HG03103 (cell line): ENCODE measurements at regions not wholly inside any gene's neighbourhood (a gene's known extent, or its start where the extent isn't known, plus 50 kb on each side); places are given as distances from the start of the nearest gene placed in this dataset.

Experiments used
- ATAC-seq: cut with Tn5 transposase; IDR thresholded peaks from one replicate; pipeline ENCODE4 v1.9.1; 2021; ENCODE audit warnings: low read depth; ENCODE audit not compliant: unreplicated experiment

- no peak for ATAC-seq
Measured at GRCh38 chr13:105825071-105825470, 710.4 kb downstream of the EFNB2 start.

- ATAC-seq = no peak
Measured at GRCh38 chr13:105821337-105821736, 714.1 kb downstream of the EFNB2 start.

GRCh38 chr13:105820415-105820814 is 715.0 kb downstream of the EFNB2 start:
- no peak for ATAC-seq

- ATAC-seq = no peak
Measured at GRCh38 chr13:105817498-105817897, 718.0 kb downstream of the EFNB2 start.

GRCh38 chr13:105816994-105817393 is 718.5 kb downstream of the EFNB2 start:
- ATAC-seq = no peak

- ATAC-seq = no peak
Measured at GRCh38 chr13:105814902-105815250, 720.6 kb downstream of the EFNB2 start.

GRCh38 chr13:105814219-105814901 is 721.1 kb downstream of the EFNB2 start:
- ATAC-seq = no peak

- ATAC-seq = no peak
Measured at GRCh38 chr13:105806628-105806920, 728.9 kb downstream of the EFNB2 start.

GRCh38 chr13:105805892-105806627 is 729.4 kb downstream of the EFNB2 start:
- no peak for ATAC-seq

GRCh38 chr13:105804561-105805190 is 730.8 kb downstream of the EFNB2 start:
- no peak for ATAC-seq

GRCh38 chr13:105799155-105799554 is 736.3 kb downstream of the EFNB2 start:
- no peak for ATAC-seq

GRCh38 chr13:105798541-105798940 is 736.9 kb downstream of the EFNB2 start:
- ATAC-seq = no peak

- no peak for ATAC-seq
Measured at GRCh38 chr13:105796081-105796480, 739.4 kb downstream of the EFNB2 start.

- no peak for ATAC-seq
Measured at GRCh38 chr13:105790923-105791322, 744.5 kb downstream of the EFNB2 start.

- no peak for ATAC-seq
Measured at GRCh38 chr13:105788530-105788929, 746.9 kb downstream of the EFNB2 start.

- no peak for ATAC-seq
Measured at GRCh38 chr13:105787632-105788031, 747.8 kb downstream of the EFNB2 start.

- no peak for ATAC-seq
Measured at GRCh38 chr13:105785436-105785835, 750.0 kb downstream of the EFNB2 start.

- no peak for ATAC-seq
Measured at GRCh38 chr13:105783261-105783660, 752.2 kb downstream of the EFNB2 start.

GRCh38 chr13:105778196-105778595 is 757.3 kb downstream of the EFNB2 start:
- no peak for ATAC-seq

GRCh38 chr13:105774739-105775460 is 760.6 kb downstream of the EFNB2 start:
- ATAC-seq = no peak

- no peak for ATAC-seq
Measured at GRCh38 chr13:105773863-105774538, 761.5 kb downstream of the EFNB2 start.
